Bronchial epithelial cell (primary cell): ENCODE measurements at regions not wholly inside any gene's neighbourhood (a gene's known extent, or its start where the extent isn't known, plus 50 kb on each side); places are given as distances from the start of the nearest gene placed in this dataset.
"Not testable (repeated sequence)": the region's sequence is repeated elsewhere in the genome, so short reads cannot be mapped to it uniquely, and the experiment has no call there.

ENCODE experiments used
- DNase-seq: peaks from one replicate; pipeline ENCODE4 v3.0.0-alpha.2; 2010; ENCODE audit warnings: low read depth
- FAIRE-seq: peaks from 2 replicates; lab custom pipeline; 2011; peaks lifted over from hg19 to GRCh38; lab: Jason Lieb, UNC
- H3K27me3 ChIP-seq: 2 replicates; pipeline ENCODE4 v1.5.1; 2011; ENCODE audit warnings: low read length; ENCODE audit not compliant: control insufficient read depth, insufficient read depth
- H3K36me3 ChIP-seq: 2 replicates; pipeline ENCODE4 v1.5.1; 2011; ENCODE audit warnings: low read length; ENCODE audit not compliant: control insufficient read depth, insufficient read depth
- H3K4me3 ChIP-seq: 2 replicates; pipeline ENCODE4 v1.5.1; 2011; ENCODE audit warnings: mild to moderate bottlenecking, low read depth, low read length, control low read depth
- CTCF ChIP-seq: IDR thresholded peaks from 2 replicates; pipeline ENCODE4 v1.5.1; 2011; ENCODE audit warnings: mild to moderate bottlenecking, moderate library complexity, low read length, control low read depth, inconsistent platforms; ENCODE audit not compliant: insufficient read depth, severe bottlenecking

- TF ChIP-seq CTCF = no peak
- peaks cover 15% of the 10 kb centered on the region for H3K27me3 ChIP-seq
Observed at GRCh38 chr10:55628260-55628701, 732.8 kb downstream of the ZWINT start.

GRCh38 chr10:55627501-55628051, 733.5 kb downstream of the ZWINT start:
- no peak for DNase-seq
- no peak for FAIRE-seq
- no peak for TF ChIP-seq CTCF
- Histone ChIP-seq H3K27me3 (peaks cover 15% of the 10 kb centered on the region), H3K36me3 (no peaks in the 10 kb centered on the region), H3K4me3 (no peak overlapping the region)

More at GRCh38 chr10:55628260-55628701, 732.8 kb downstream of the ZWINT start:
- FAIRE-seq (no peak), DNase-seq (no peak)
- Histone ChIP-seq H3K36me3 (no peaks in the 10 kb centered on the region), H3K4me3 (no peak overlapping the region)

DNA sequence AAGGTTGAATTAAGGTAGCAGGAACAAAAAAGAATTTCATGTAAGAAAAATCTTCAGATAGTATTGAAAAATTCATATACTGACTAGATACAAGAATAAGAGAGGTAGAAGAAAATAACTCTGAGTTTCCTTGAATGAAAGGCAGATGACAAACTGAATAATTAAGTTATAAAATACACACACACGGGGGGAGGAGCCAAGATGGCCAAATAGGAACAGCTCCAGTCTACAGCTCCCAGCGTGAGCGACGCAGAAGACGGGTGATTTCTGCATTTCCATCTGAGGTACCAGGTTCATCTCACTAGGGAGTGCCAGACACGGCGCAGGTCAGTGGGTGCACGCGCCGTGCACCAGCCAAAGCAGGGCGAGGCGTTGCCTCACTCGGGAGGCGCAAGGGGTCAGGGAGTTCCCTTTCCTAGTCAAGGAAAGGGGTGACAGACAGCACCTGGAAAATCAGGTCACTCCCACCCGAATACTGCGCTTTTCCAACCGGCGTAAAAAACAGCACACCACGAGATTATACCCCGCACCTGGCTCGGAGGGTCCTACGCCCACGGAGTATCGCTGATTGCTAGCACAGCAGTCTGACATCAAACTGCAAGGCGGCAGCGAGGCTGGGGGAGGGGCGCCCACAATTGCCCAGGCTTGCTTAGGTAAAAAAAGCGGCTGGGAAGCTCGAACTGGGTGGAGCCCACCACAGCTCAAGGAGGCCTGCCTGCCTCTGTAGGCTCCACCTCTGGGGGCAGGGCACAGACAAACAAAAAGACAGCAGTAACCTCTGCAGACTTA, 759.2 kb downstream of the ZWINT start:
- not testable (repeated sequence) for FAIRE-seq, H3K36me3 ChIP-seq, H3K4me3 ChIP-seq, H3K27me3 ChIP-seq, DNase-seq

- H3K36me3 ChIP-seq = no peaks in the 10 kb centered on the region
- H3K4me3 ChIP-seq = no peak overlapping the region
- no peaks in the 10 kb centered on the region for H3K27me3 ChIP-seq
- DNase-seq (no peak), FAIRE-seq (no peak)
- no peak for TF ChIP-seq CTCF
Observed at GRCh38 chr10:55551603-55552002, 750.6 kb upstream of the PCDH15 start.

DNA sequence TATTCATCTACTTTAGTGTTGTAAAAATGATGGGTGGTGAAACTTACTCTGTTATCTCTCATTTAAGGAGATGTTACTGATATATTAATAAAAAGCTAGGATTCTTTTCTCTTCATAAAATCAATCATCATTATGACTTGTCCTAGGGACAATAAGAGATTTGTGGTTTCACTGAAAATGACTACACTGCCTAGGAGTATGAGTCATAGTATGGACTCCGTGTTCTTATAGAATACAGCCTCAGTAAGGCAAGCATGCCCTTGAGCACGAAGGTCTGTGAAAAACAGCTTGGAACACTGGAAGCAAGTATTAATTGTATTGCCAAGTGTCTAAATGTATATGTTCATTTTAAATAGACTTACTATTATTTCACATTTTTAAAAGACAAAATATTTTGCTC, 749.2 kb upstream of the PCDH15 start:
- Histone ChIP-seq H3K4me3 (no peak overlapping the region), H3K27me3 (no peaks in the 10 kb centered on the region), H3K36me3 (no peaks in the 10 kb centered on the region)
- DNase-seq = peak; percentile 58
- no peak for FAIRE-seq
- no peak for TF ChIP-seq CTCF

GRCh38 chr10:55537497-55537896, 736.5 kb upstream of the PCDH15 start:
- FAIRE-seq, H3K36me3 ChIP-seq, H3K27me3 ChIP-seq, DNase-seq, H3K4me3 ChIP-seq: not testable (repeated sequence)
